GM12878 (cell line): ENCODE measurements at regions not wholly inside any gene's neighbourhood (a gene's known extent, or its start where the extent isn't known, plus 50 kb on each side); places are given as distances from the start of the nearest gene placed in this dataset.
A peak's percentile ranks its signal among the peaks of the same experiment; 100 is the strongest.

ENCODE experiments used
- ATAC-seq: fragments of 200-7000 bp; cut with Tn5 transposase; 3 replicates; pipeline ENCODE4 v1.9.1; 2020; ENCODE audit warnings: mild to moderate bottlenecking, moderate library complexity
- BruUV-seq: library from RNA; stranded (reverse); fragments of 400-500 nt; replicated peaks from 2 replicates; lab custom pipeline; 2021; lab: Mats Ljungman, UMichigan
- CTCF ChIA-PET: fragments of 300-600 bp; sonication (Branson Sonifier 250); formaldehyde crosslinking; extraction: SDS; loops from one replicate; lab custom pipeline; 2021; ENCODE audit warnings: inconsistent platforms; lab: Yijun Ruan, JAX
- POLR2A ChIA-PET: fragments of 350-600 bp; formaldehyde crosslinking; extraction: SDS; loops from one replicate; lab custom pipeline; 2021; ENCODE audit warnings: inconsistent platforms; lab: Charles Lee
- RAD21 ChIA-PET: fragments of 300-600 bp; sonication (Branson Sonifier 250); formaldehyde crosslinking; loops from one replicate; lab custom pipeline; 2023; ENCODE audit warnings: antibody characterized with exemption; ENCODE audit not compliant: unreplicated experiment; lab: Charles Lee
- SMC1A ChIA-PET: fragments of 300-600 bp; sonication (Branson Sonifier 250); formaldehyde crosslinking; loops from one replicate; lab custom pipeline; 2023; ENCODE audit not compliant: unreplicated experiment, uncharacterized antibody; lab: Charles Lee
- DNase-seq: peaks from one replicate; pipeline ENCODE4 v3.0.0-alpha.2; 2011; ENCODE audit warnings: low read depth, low spot score
- FAIRE-seq: peaks from 3 replicates; lab custom pipeline; 2011; peaks lifted over from hg19 to GRCh38; lab: Jason Lieb, UNC
- H2AFZ ChIP-seq: 2 replicates; pipeline ENCODE4 v1.6.0; 2011; ENCODE audit warnings: low read depth, low read length, control low read depth; ENCODE audit not compliant: control insufficient read depth
- H3K27ac ChIP-seq: 2 replicates; pipeline ENCODE4 v1.5.1; 2011; ENCODE audit warnings: control low read depth; ENCODE audit not compliant: control insufficient read depth, insufficient read depth
- H3K27me3 ChIP-seq, 2 experiments: replicated peaks in 1 of 2; 2 replicates each; pipeline versions ENCODE4 v1.6.0 to v1.6.1; 2011; ENCODE audit warnings: low read length in 1 of 2; ENCODE audit not compliant: control insufficient read depth in 2 of 2, insufficient read depth in 2 of 2
- H3K36me3 ChIP-seq, 2 experiments: 2 replicates each; pipeline ENCODE4 v1.5.1; 2011; ENCODE audit warnings: low read length in 1 of 2; ENCODE audit not compliant: control insufficient read depth in 2 of 2, insufficient read depth in 2 of 2
- H3K4me1 ChIP-seq: 2 replicates; pipeline ENCODE4 v1.6.1; 2011; ENCODE audit warnings: mild to moderate bottlenecking, low read length, moderate library complexity, mixed read lengths; ENCODE audit not compliant: control insufficient read depth, insufficient read depth
- H3K4me2 ChIP-seq: 2 replicates; pipeline ENCODE4 v1.6.0; 2011; ENCODE audit warnings: control low read depth; ENCODE audit not compliant: control insufficient read depth, insufficient read depth
- H3K4me3 ChIP-seq: fragments of 200-600 bp; sonication (generic); 2 replicates; pipeline ENCODE4 v1.5.1; 2016
- H3K79me2 ChIP-seq: 2 replicates; pipeline ENCODE4 v1.6.0; 2011; ENCODE audit warnings: low read length; ENCODE audit not compliant: control insufficient read depth, insufficient read depth
- H3K9ac ChIP-seq: 2 replicates; pipeline ENCODE4 v1.8.0; 2011; ENCODE audit warnings: low read length, control low read depth, mixed read lengths; ENCODE audit not compliant: control insufficient read depth, insufficient read depth
- H3K9me3 ChIP-seq: replicated peaks from 3 replicates; pipeline ENCODE4 v1.5.1; 2011; ENCODE audit warnings: mild to moderate bottlenecking, low read length; ENCODE audit not compliant: control insufficient read depth, insufficient read depth
- H4K20me1 ChIP-seq: 2 replicates; pipeline ENCODE4 v1.6.0; 2011; ENCODE audit not compliant: control insufficient read depth, insufficient read depth
- EP300 ChIP-seq, 2 experiments: fragments of 150-350 bp in 1 of 2; IDR thresholded peaks; 2 replicates each; pipeline ENCODE4 v1.6.1; 2011 to 2012; ENCODE audit warnings: low read depth in 2 of 2, low read length in 2 of 2, borderline replicate concordance in 1 of 2, improper control_type of control experiment in 1 of 2, inconsistent platforms in 1 of 2; ENCODE audit not compliant: control insufficient read depth in 1 of 2
- JUNB ChIP-seq: IDR thresholded peaks from 2 replicates; pipeline ENCODE4 v1.6.1; 2016; ENCODE audit warnings: antibody characterized with exemption, mild to moderate bottlenecking
- TBL1XR1 ChIP-seq: IDR thresholded peaks from 2 replicates; pipeline ENCODE4 v1.6.1; 2012; ENCODE audit warnings: low read depth, low read length, improper control_type of control experiment
- TCF12 ChIP-seq: IDR thresholded peaks from 2 replicates; pipeline ENCODE4 v1.6.1; 2011; ENCODE audit warnings: low read depth, mild to moderate bottlenecking, low read length
- WGBS: methylation state at CpG from one replicate; pipeline ENCODE4 v1.1.6; 2016; ENCODE audit warnings: low lambda C conversion rate; ENCODE audit not compliant: insufficient replicate concordance, insufficient coverage; ENCODE audit errors: missing lambda C conversion rate; 5-methylcytosine and 5-hydroxymethylcytosine counted together
- in situ Hi-C: fragments of 300-500 bp; cut with MboI; formaldehyde crosslinking; loops from 9 replicates; pipeline ENCODE4 v1.14.3; 2018; ENCODE audit warnings: mixed read lengths
- intact Hi-C: fragments of 100-400 bp; cut with micrococcal nuclease; formaldehyde crosslinking; loops from one replicate; pipeline ENCODE4 v1.14.2; 2022; ENCODE audit not compliant: unreplicated experiment
- TF ChIP-seq, protein P1 (sequence below): fragments of 450-650 bp; IDR thresholded peaks from 2 replicates; pipeline ENCODE4 v1.6.1; 2017; ENCODE audit warnings: mild to moderate bottlenecking
- TF ChIP-seq, protein P2 (sequence below): fragments of 450-650 bp; IDR thresholded peaks from 2 replicates; pipeline ENCODE4 v1.6.1; 2016; ENCODE audit warnings: mild to moderate bottlenecking

DNA sequence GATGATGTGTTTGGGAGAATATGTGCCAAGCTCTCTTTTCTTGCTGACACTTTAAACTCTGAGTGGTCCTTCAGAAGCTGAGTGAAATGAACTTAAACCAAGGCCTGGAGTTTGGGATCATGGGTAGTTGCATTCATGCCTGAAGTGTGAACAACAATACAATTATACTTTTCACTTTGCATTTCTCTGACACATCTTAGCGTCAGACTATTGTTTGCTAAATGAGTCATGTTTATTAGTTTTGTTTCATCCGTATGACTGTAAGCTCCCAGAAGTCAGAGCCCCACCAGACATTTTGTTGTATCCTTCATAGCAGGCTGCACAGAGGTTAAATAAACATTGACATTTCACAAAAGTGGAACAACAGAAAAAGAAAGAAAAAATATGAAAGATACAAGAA lies 542.6 kb downstream of the TUSC7 start:
- ChIA-PET CTCF (no interaction called here), POLR2A (no interaction called here), SMC1A (no interaction called here), RAD21 (no interaction called here)
- no peak overlapping the region for H3K27ac ChIP-seq
- no peaks in the 10 kb centered on the region for H3K79me2 ChIP-seq
- H3K9ac ChIP-seq: no peak overlapping the region
- H3K36me3 ChIP-seq: no peaks in the 10 kb centered on the region
- no peak overlapping the region for H2AFZ ChIP-seq
- DNase-seq (no peak), FAIRE-seq (no peak), ATAC-seq (peak; percentile 63)
- no peak overlapping the region for H3K4me3 ChIP-seq
- in situ Hi-C loops (no loop called here), intact Hi-C loops (no loop called here)
- BruUV-seq: no TSS peak
- WGBS: 3% methylated on average over 2 of the region's 2 CpGs
- no peaks in the 10 kb centered on the region for H3K4me1 ChIP-seq
- TF ChIP-seq, protein P1, sequence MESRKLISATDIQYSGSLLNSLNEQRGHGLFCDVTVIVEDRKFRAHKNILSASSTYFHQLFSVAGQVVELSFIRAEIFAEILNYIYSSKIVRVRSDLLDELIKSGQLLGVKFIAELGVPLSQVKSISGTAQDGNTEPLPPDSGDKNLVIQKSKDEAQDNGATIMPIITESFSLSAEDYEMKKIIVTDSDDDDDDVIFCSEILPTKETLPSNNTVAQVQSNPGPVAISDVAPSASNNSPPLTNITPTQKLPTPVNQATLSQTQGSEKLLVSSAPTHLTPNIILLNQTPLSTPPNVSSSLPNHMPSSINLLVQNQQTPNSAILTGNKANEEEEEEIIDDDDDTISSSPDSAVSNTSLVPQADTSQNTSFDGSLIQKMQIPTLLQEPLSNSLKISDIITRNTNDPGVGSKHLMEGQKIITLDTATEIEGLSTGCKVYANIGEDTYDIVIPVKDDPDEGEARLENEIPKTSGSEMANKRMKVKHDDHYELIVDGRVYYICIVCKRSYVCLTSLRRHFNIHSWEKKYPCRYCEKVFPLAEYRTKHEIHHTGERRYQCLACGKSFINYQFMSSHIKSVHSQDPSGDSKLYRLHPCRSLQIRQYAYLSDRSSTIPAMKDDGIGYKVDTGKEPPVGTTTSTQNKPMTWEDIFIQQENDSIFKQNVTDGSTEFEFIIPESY: no peak
- TF ChIP-seq TCF12 (no peak), TBL1XR1 (no peak), JUNB (no peak), EP300 (IDR thresholded peaks at IDR 0.05; ENCODE audit: borderline replicate concordance in 1 of 2, control insufficient read depth in 1 of 2, low read depth in 2 of 2, low read length in 2 of 2) (peak in 1 of 2 experiments; percentile 30; a peak in 1 of 4 replicates)
- TF ChIP-seq, protein P2, sequence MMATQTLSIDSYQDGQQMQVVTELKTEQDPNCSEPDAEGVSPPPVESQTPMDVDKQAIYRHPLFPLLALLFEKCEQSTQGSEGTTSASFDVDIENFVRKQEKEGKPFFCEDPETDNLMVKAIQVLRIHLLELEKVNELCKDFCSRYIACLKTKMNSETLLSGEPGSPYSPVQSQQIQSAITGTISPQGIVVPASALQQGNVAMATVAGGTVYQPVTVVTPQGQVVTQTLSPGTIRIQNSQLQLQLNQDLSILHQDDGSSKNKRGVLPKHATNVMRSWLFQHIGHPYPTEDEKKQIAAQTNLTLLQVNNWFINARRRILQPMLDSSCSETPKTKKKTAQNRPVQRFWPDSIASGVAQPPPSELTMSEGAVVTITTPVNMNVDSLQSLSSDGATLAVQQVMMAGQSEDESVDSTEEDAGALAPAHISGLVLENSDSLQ: no peak
- H3K27me3 ChIP-seq: no peaks in the 10 kb centered on the region; a peak in 1 of 4 replicates
- no peaks in the 10 kb centered on the region for H4K20me1 ChIP-seq
- H3K9me3 ChIP-seq: no peaks in the 10 kb centered on the region
- H3K4me2 ChIP-seq: no peak overlapping the region
